Endothelial cell of umbilical vein (primary cell): ENCODE measurements at regions not wholly inside any gene's neighbourhood (a gene's known extent, or its start where the extent isn't known, plus 50 kb on each side); places are given as distances from the start of the nearest gene placed in this dataset.

Experiments used
- BruUV-seq: library from RNA; stranded (reverse); fragments of 400-500 nt; replicated peaks from 2 replicates; lab custom pipeline; 2021; lab: Mats Ljungman, UMichigan
- CTCF ChIA-PET: fragments of 300-600, 350-600 bp; sonication (Branson Sonifier 250); formaldehyde crosslinking; loops from one replicate; lab custom pipeline; 2021; ENCODE audit warnings: antibody characterized with exemption, inconsistent platforms; lab: Charles Lee
- POLR2A ChIA-PET: fragments of 300-600, 350-600 bp; sonication (Branson Sonifier 250); formaldehyde crosslinking; loops from one replicate; lab custom pipeline; 2021; ENCODE audit warnings: antibody characterized with exemption, inconsistent platforms; lab: Charles Lee
- DNase-seq: peaks from one replicate; pipeline ENCODE4 v3.0.0-alpha.2; 2011; ENCODE audit warnings: low read depth, low spot score
- FAIRE-seq: peaks from 2 replicates; lab custom pipeline; 2011; peaks lifted over from hg19 to GRCh38; lab: Jason Lieb, UNC
- H2AFZ ChIP-seq: 2 replicates; pipeline ENCODE4 v1.6.0; 2012; ENCODE audit warnings: low read depth, low read length, control low read depth, inconsistent platforms
- H3K27ac ChIP-seq: 2 replicates; pipeline ENCODE4 v1.5.1; 2011; ENCODE audit warnings: low read depth, mild to moderate bottlenecking, control low read depth, low read length, moderate library complexity; ENCODE audit not compliant: insufficient read depth
- H3K27me3 ChIP-seq, 2 experiments: 2 replicates each; pipeline versions ENCODE4 v1.6.0 to v1.6.1; 2011; ENCODE audit warnings: low read length in 2 of 2, mixed read lengths in 1 of 2; ENCODE audit not compliant: control insufficient read depth in 2 of 2, insufficient read depth in 2 of 2
- H3K36me3 ChIP-seq, 2 experiments: 2 replicates in 1 of 2; 3 replicates in 1 of 2; pipeline ENCODE4 v1.5.1; 2011; ENCODE audit warnings: low read length in 2 of 2, mild to moderate bottlenecking in 1 of 2, moderate library complexity in 1 of 2; ENCODE audit not compliant: control insufficient read depth in 2 of 2, insufficient read depth in 2 of 2; ENCODE audit errors: extremely low read depth in 1 of 2
- H3K4me1 ChIP-seq: 3 replicates; pipeline ENCODE4 v1.5.1; 2011; ENCODE audit warnings: mild to moderate bottlenecking, low read length; ENCODE audit not compliant: control insufficient read depth, insufficient read depth; ENCODE audit errors: extremely low read depth
- H3K4me2 ChIP-seq: 2 replicates; pipeline ENCODE4 v1.6.1; 2011; ENCODE audit warnings: low read length, control low read depth, mixed read lengths; ENCODE audit not compliant: insufficient read depth
- H3K4me3 ChIP-seq, 3 experiments: fragments of 200-600 bp in 1 of 3; sonication (generic), shearing (Covaris generic) in 1 of 3; replicated peaks in 1 of 3; 2 replicates each; pipeline ENCODE4 v1.5.1; 2011 to 2016; ENCODE audit warnings: control low read depth in 3 of 3, low read length in 3 of 3, mild to moderate bottlenecking in 2 of 3, inconsistent platforms in 1 of 3, low read depth in 1 of 3, moderate library complexity in 1 of 3; ENCODE audit not compliant: insufficient read depth in 1 of 3
- H3K79me2 ChIP-seq: 2 replicates; pipeline ENCODE4 v1.6.0; 2012; ENCODE audit warnings: low read length, inconsistent platforms; ENCODE audit not compliant: control insufficient read depth, insufficient read depth
- H3K9ac ChIP-seq: replicated peaks from 2 replicates; pipeline ENCODE3; 2011; ENCODE audit warnings: low read length, control low read depth; ENCODE audit not compliant: insufficient read depth; ENCODE audit errors: extremely low read depth
- H3K9me1 ChIP-seq: replicated peaks from 3 replicates; pipeline ENCODE4 v1.6.0; 2011; ENCODE audit warnings: mild to moderate bottlenecking, low read length; ENCODE audit not compliant: control insufficient read depth, insufficient read depth; ENCODE audit errors: extremely low read depth
- H3K9me3 ChIP-seq: replicated peaks from 2 replicates; pipeline ENCODE4 v1.5.1; 2012; ENCODE audit warnings: low read length, inconsistent platforms; ENCODE audit not compliant: control insufficient read depth, insufficient read depth
- H4K20me1 ChIP-seq: replicated peaks from 2 replicates; pipeline ENCODE3; 2011; ENCODE audit warnings: mild to moderate bottlenecking, low read length; ENCODE audit not compliant: control insufficient read depth, insufficient read depth; ENCODE audit errors: extremely low read depth
- EZH2 ChIP-seq: IDR thresholded peaks from 2 replicates; pipeline ENCODE4 v1.6.1; 2012; ENCODE audit warnings: borderline replicate concordance, low read depth, mild to moderate bottlenecking, moderate library complexity, low read length, inconsistent platforms; ENCODE audit not compliant: severe bottlenecking
- FOS ChIP-seq: IDR thresholded peaks from 2 replicates; pipeline ENCODE4 v1.6.1; 2011; ENCODE audit warnings: mild to moderate bottlenecking, low read length, moderate library complexity, borderline replicate concordance; ENCODE audit not compliant: insufficient read depth
- GATA2 ChIP-seq: IDR thresholded peaks from 2 replicates; pipeline ENCODE4 v1.7.0; 2011; ENCODE audit warnings: low read depth, mild to moderate bottlenecking, moderate library complexity, mixed read lengths, low read length; ENCODE audit not compliant: insufficient read length, insufficient read depth
- JUN ChIP-seq: IDR thresholded peaks from 2 replicates; pipeline ENCODE4 v1.6.1; 2011; ENCODE audit warnings: borderline replicate concordance, low read depth; ENCODE audit not compliant: insufficient read length, insufficient read depth
- MAX ChIP-seq: IDR thresholded peaks from 2 replicates; pipeline ENCODE4 v1.6.1; 2011; ENCODE audit not compliant: insufficient read depth, insufficient read length
- MYC ChIP-seq: IDR thresholded peaks from one replicate; pipeline ENCODE4 v1.6.1; 2011; ENCODE audit warnings: mild to moderate bottlenecking, low read depth, low read length
- POLR2A ChIP-seq: IDR thresholded peaks from 2 replicates; pipeline ENCODE4 v1.6.1; 2012; ENCODE audit warnings: low read depth, mild to moderate bottlenecking, control low read depth, low read length
- POLR2AphosphoS5 ChIP-seq: IDR thresholded peaks from 2 replicates; pipeline ENCODE4 v1.6.1; 2012; ENCODE audit warnings: low read depth, mild to moderate bottlenecking, control low read depth, low read length, moderate library complexity; ENCODE audit not compliant: insufficient read depth
- dilution Hi-C: fragments of 300-500 bp; cut with MboI; formaldehyde crosslinking; loops from one replicate; pipeline ENCODE4 v1.15.0; 2019; ENCODE audit warnings: low sequenced_read_pairs; ENCODE audit not compliant: extremely low pct_ligation_motif_present
- intact Hi-C: fragments of 100-400 bp; cut with micrococcal nuclease; formaldehyde crosslinking; loops from one replicate; pipeline ENCODE4 v1.10.0; 2022
- TF ChIP-seq, protein P1 (sequence below), 2 donors: IDR thresholded peaks; 1 replicate in 1 of 2; 2 replicates in 1 of 2; pipeline ENCODE4 v1.5.1; 2011; ENCODE audit warnings: low read length in 2 of 2, mild to moderate bottlenecking in 2 of 2, moderate library complexity in 2 of 2, control low read depth in 1 of 2, inconsistent platforms in 1 of 2, low read depth in 1 of 2; ENCODE audit not compliant: insufficient read depth in 1 of 2; ENCODE audit errors: extremely low read depth in 1 of 2

DNA sequence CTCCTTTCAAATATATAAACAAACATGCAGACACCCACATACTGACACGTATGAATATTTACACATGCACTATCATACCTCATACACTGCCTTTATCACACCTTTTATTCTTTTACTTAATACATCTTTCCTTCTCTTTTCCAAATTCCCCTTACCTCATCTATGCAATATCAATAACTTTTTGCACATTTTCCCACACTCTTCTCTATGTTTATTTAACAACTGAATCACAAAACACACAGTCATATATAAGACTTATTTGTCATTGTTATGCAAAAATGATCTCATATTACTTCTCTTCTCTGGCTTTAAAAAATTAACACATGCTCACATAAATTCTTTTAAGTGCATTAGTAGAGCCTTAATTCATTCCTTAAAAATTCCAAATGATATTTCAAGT, 461.4 kb downstream of the DIPK2A start:
- Histone ChIP-seq H3K4me1 (no peaks in the 10 kb centered on the region), H3K4me3 (no peak overlapping the region), H2AFZ (no peak overlapping the region), H4K20me1 (no peaks in the 10 kb centered on the region), H3K27me3 (no peaks in the 10 kb centered on the region), H3K9ac (no peak overlapping the region), H3K79me2 (no peaks in the 10 kb centered on the region), H3K9me3 (no peaks in the 10 kb centered on the region), H3K27ac (no peak overlapping the region), H3K9me1 (no peaks in the 10 kb centered on the region), H3K36me3 (no peaks in the 10 kb centered on the region), H3K4me2 (no peak overlapping the region)
- ChIA-PET POLR2A (no interaction called here), CTCF (no interaction called here)
- TF ChIP-seq, protein P1, sequence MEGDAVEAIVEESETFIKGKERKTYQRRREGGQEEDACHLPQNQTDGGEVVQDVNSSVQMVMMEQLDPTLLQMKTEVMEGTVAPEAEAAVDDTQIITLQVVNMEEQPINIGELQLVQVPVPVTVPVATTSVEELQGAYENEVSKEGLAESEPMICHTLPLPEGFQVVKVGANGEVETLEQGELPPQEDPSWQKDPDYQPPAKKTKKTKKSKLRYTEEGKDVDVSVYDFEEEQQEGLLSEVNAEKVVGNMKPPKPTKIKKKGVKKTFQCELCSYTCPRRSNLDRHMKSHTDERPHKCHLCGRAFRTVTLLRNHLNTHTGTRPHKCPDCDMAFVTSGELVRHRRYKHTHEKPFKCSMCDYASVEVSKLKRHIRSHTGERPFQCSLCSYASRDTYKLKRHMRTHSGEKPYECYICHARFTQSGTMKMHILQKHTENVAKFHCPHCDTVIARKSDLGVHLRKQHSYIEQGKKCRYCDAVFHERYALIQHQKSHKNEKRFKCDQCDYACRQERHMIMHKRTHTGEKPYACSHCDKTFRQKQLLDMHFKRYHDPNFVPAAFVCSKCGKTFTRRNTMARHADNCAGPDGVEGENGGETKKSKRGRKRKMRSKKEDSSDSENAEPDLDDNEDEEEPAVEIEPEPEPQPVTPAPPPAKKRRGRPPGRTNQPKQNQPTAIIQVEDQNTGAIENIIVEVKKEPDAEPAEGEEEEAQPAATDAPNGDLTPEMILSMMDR (IDR thresholded peaks at IDR 0.05; ENCODE audit: extremely low read depth in 1 of 2, insufficient read depth in 1 of 2, low read depth in 1 of 2, low read length in 2 of 2): no peak
- no peak for TF ChIP-seq MYC
- TF ChIP-seq MAX: no peak
- no peak for TF ChIP-seq POLR2A
- no peak for TF ChIP-seq FOS
- TF ChIP-seq EZH2: no peak
- no peak for TF ChIP-seq JUN
- TF ChIP-seq POLR2AphosphoS5: no peak
- TF ChIP-seq GATA2: no peak
- DNase-seq (no peak), FAIRE-seq (no peak)
- no TSS peak for BruUV-seq
- dilution Hi-C loops (no loop called here), intact Hi-C loops (no loop called here)
